Chondrocyte (in vitro differentiated cells): ENCODE measurements at regions not wholly inside any gene's neighbourhood (a gene's known extent, or its start where the extent isn't known, plus 50 kb on each side); places are given as distances from the start of the nearest gene placed in this dataset.

ENCODE experiments used
- DNase-seq: peaks from one replicate; pipeline ENCODE4 v3.0.0; 2021; ENCODE audit warnings: mixed read lengths, low spot score
- H3K27ac Mint-ChIP-seq: one replicate; pipeline ENCODE4 v1.8.0; 2021; ENCODE audit warnings: mild to moderate bottlenecking, moderate library complexity, mixed read lengths; ENCODE audit not compliant: unreplicated experiment
- H3K27me3 Mint-ChIP-seq: 2 replicates; pipeline ENCODE4 v1.8.0; 2021; ENCODE audit warnings: low read depth, mixed read lengths
- H3K36me3 Mint-ChIP-seq: 2 replicates; pipeline ENCODE4 v1.8.0; 2021; ENCODE audit warnings: low read depth, mixed read lengths
- H3K4me1 Mint-ChIP-seq: 2 replicates; pipeline ENCODE4 v1.8.0; 2021; ENCODE audit warnings: low read depth, mild to moderate bottlenecking, mixed read lengths
- H3K4me3 Mint-ChIP-seq: one replicate; pipeline ENCODE4 v1.8.0; 2021; ENCODE audit warnings: mild to moderate bottlenecking, moderate library complexity, mixed read lengths; ENCODE audit not compliant: unreplicated experiment
- H3K9me3 Mint-ChIP-seq: 2 replicates; pipeline ENCODE4 v1.8.0; 2021; ENCODE audit warnings: low read depth, mixed read lengths
- CTCF ChIP-seq: fragments of 200-600 bp; sonication (generic); IDR thresholded peaks from 2 replicates; pipeline ENCODE4 v1.5.0; 2021; ENCODE audit warnings: antibody characterized with exemption, mild to moderate bottlenecking, moderate library complexity

DNA sequence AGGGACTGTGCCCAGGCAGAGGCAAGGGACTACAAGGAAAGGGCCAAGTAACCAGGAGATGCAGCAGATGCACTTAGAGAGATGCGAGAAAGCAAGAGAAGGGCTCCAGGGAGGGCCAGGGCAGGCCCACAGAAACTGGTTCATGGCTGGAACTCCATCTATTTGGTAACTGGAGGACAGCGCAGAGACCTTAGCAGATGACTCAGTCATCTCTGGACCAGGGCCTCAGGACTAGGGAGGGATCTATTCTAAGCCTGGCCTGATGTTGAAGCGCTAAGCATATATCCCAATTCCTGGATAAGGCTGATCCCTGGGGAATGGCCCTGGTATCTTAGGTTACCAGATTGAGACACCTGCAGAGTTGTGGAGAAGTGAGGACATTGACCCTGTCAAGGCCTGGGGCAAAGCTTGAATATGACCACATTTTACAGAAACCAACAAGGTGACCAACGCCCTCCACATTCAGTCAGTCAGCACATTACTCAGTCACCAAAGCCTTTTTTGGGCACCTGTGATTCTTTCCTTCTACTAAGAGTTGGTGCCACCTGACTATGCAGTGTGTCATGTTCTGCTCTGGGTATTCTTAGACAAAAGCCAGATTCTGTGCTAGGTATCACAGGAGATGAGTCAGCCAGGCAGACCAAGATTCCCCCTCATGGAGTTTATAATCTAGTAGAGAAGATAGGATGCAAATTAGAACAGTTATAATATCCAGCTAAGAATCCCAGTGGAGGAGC is 68.4 kb upstream of the SLCO3A1 start:
- Mint-ChIP-seq H3K4me1 (no peaks in the 10 kb centered on the region), H3K27ac (no peak overlapping the region), H3K36me3 (no peaks in the 10 kb centered on the region), H3K9me3 (no peaks in the 10 kb centered on the region), H3K27me3 (peaks cover 4% of the 10 kb centered on the region), H3K4me3 (no peak overlapping the region)
- no peak for DNase-seq
- no peak for TF ChIP-seq CTCF

GRCh38 chr15:91787198-91787597 is 66.3 kb upstream of the SLCO3A1 start:
- Mint-ChIP-seq H3K9me3 (no peaks in the 10 kb centered on the region), H3K27ac (no peak overlapping the region), H3K4me1 (no peaks in the 10 kb centered on the region), H3K36me3 (no peaks in the 10 kb centered on the region), H3K4me3 (no peak overlapping the region), H3K27me3 (no peaks in the 10 kb centered on the region)
- DNase-seq = no peak
- TF ChIP-seq CTCF = no peak

GRCh38 chr15:91789136-91789535 is 64.4 kb upstream of the SLCO3A1 start:
- H3K4me3 Mint-ChIP-seq = no peak overlapping the region

GRCh38 chr15:91790836-91791235 is 62.7 kb upstream of the SLCO3A1 start:
- no peaks in the 10 kb centered on the region for H3K4me1 Mint-ChIP-seq
- no peak for DNase-seq
- no peaks in the 10 kb centered on the region for H3K27me3 Mint-ChIP-seq
- H3K4me3 Mint-ChIP-seq = no peak overlapping the region
- H3K9me3 Mint-ChIP-seq = no peaks in the 10 kb centered on the region
- TF ChIP-seq CTCF = no peak
- no peaks in the 10 kb centered on the region for H3K36me3 Mint-ChIP-seq
- H3K27ac Mint-ChIP-seq = no peak overlapping the region

More at GRCh38 chr15:91789136-91789535, 64.4 kb upstream of the SLCO3A1 start:
- no peak for DNase-seq
- TF ChIP-seq CTCF = no peak
- H3K4me1 Mint-ChIP-seq = no peaks in the 10 kb centered on the region
- H3K9me3 Mint-ChIP-seq = no peaks in the 10 kb centered on the region
- no peak overlapping the region for H3K27ac Mint-ChIP-seq
- H3K36me3 Mint-ChIP-seq = no peaks in the 10 kb centered on the region
- H3K27me3 Mint-ChIP-seq = no peaks in the 10 kb centered on the region

DNA sequence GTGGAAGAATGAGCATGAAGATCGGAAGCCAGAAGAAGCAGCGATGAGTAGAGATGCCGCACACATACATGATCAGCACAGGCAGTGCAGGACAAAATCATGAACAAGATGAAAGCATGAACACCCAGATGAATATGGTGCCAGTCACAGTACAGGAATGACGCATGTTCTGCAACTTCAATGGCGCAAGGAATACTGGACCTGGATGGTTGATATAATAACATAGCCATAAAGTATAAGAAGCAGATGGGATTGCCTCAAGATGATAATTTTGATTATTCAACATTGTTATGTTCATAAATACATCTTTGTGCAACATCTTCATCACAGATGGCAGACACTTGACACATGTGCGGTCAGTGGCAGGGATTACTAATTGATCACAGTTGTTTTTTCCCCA is 59.7 kb upstream of the SLCO3A1 start:
- Mint-ChIP-seq H3K27ac (no peak overlapping the region), H3K36me3 (no peaks in the 10 kb centered on the region), H3K9me3 (no peaks in the 10 kb centered on the region), H3K27me3 (no peaks in the 10 kb centered on the region), H3K4me3 (no peak overlapping the region), H3K4me1 (no peaks in the 10 kb centered on the region)
- no peak for TF ChIP-seq CTCF
- no peak for DNase-seq
